ENCODE measurements at regions not wholly inside any gene's neighbourhood (a gene's known extent, or its start where the extent isn't known, plus 50 kb on each side); places are given as distances from the start of the nearest gene placed in this dataset.

DNA sequence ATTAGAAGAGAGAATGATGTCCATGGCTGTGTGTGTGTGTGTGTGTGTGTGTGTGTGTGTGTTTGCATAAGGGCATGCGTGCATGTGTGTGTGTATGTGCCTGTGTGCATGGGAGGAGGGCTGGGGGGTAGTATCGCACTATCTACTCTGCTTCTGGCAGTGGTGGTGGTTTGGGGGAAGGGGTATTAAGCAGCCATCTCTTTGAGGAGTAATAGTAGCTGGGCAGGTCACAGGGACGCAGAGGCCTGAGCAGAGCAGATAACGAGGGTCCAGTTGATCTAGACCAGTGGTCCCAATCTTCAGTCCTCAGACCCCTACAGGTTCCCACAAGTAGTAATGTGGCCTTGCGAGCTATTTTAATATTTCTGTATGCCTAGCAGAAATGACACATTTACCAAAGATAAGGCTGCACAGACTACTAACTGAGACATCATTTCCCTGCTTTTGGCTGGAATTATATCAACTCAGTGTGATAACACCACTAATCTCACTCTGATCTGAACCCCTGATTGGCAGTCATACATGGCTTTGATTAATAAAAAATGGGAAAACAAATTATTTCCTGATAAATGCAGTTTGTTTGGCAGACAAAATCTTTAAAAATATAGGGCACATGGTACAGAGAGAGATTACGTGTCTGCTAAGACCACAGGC is 354.3 kb downstream of the BUD13 start:
- no peak overlapping the region for H3K4me3 ChIP-seq (ENCODE audit: low read length)
- TF ChIP-seq, protein P1, sequence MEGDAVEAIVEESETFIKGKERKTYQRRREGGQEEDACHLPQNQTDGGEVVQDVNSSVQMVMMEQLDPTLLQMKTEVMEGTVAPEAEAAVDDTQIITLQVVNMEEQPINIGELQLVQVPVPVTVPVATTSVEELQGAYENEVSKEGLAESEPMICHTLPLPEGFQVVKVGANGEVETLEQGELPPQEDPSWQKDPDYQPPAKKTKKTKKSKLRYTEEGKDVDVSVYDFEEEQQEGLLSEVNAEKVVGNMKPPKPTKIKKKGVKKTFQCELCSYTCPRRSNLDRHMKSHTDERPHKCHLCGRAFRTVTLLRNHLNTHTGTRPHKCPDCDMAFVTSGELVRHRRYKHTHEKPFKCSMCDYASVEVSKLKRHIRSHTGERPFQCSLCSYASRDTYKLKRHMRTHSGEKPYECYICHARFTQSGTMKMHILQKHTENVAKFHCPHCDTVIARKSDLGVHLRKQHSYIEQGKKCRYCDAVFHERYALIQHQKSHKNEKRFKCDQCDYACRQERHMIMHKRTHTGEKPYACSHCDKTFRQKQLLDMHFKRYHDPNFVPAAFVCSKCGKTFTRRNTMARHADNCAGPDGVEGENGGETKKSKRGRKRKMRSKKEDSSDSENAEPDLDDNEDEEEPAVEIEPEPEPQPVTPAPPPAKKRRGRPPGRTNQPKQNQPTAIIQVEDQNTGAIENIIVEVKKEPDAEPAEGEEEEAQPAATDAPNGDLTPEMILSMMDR (conservative IDR thresholded peaks at IDR 0.05; ENCODE audit: low read depth, low read length): no peak
- no peak for DNase-seq (ENCODE audit: low read depth)

DNA sequence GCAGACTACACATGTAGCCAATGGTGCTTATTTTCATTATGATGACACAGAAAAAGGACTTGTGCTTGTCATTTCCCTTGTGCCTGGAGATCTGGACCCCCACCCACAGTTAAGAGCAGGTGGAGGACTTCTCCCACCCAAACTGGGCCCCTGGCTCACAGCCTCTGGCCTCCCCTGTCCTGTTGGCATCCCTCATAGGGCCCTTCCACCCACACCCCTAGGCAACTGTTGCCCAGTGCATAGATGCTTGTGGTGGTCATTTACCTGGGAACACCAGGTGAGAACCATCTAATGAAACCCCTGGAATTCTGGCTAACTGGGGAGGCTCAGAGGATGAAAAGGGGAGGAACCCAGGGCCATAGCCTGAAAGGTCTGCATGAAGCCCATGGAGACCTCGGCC is 355.9 kb downstream of the BUD13 start:
- no peak for DNase-seq (ENCODE audit: low read depth)
- TF ChIP-seq, protein P1 (conservative IDR thresholded peaks at IDR 0.05; ENCODE audit: low read depth, low read length): no peak
- H3K4me3 ChIP-seq (ENCODE audit: low read length): no peak overlapping the region

DNA sequence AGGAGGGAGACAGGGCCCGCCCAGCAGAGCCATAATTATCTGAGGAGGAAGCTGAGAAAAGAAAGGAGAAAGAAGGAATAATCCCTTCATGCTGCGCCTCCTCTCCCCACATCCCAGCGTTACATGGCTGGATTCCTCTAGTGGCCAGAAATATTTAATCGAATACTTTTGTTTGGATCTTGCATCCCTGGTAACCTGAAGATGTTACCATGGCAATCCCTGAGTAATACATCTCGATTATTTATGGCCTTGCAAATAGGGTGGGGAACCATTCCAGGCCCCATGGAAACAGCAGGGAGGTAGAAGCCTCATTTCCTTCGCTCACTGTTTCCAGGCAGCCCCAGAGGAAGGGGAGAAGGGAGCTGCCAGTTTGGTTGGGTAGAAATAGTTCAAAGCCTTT is 357.7 kb downstream of the BUD13 start:
- no peak overlapping the region for H3K4me3 ChIP-seq (ENCODE audit: low read length)
- DNase-seq (ENCODE audit: low read depth): no peak
- TF ChIP-seq, protein P1 (conservative IDR thresholded peaks at IDR 0.05; ENCODE audit: low read depth, low read length): no peak

DNA sequence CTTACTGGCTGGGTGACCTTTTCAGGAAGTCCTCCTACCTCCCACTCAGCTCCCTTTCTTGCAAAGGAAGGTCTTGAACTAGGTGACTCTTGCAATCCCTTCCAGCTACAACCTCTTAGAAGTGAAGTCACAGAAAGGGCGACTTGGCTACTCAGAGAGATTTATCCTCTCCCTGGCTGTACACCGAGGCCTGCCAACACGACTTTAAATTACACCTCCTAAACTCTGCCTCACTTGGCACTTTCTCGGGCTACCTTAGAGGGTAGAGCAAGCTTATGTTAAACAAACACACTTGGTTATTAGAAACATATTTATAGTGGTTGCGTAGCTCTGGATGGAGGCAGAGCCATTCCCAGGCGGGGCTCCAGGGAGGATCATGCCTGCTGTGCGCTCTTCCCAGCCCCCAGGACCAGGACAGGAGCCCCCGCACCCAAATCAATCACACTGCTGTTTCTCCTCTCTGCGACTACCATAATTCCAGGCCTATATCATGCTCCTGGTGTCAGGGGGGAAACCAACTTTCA is 358.4 kb downstream of the BUD13 start:
- DNase-seq (ENCODE audit: low read depth): no peak
- no peak overlapping the region for H3K4me3 ChIP-seq (ENCODE audit: low read length)
- TF ChIP-seq, protein P1 (conservative IDR thresholded peaks at IDR 0.05; ENCODE audit: low read depth, low read length): no peak

DNA sequence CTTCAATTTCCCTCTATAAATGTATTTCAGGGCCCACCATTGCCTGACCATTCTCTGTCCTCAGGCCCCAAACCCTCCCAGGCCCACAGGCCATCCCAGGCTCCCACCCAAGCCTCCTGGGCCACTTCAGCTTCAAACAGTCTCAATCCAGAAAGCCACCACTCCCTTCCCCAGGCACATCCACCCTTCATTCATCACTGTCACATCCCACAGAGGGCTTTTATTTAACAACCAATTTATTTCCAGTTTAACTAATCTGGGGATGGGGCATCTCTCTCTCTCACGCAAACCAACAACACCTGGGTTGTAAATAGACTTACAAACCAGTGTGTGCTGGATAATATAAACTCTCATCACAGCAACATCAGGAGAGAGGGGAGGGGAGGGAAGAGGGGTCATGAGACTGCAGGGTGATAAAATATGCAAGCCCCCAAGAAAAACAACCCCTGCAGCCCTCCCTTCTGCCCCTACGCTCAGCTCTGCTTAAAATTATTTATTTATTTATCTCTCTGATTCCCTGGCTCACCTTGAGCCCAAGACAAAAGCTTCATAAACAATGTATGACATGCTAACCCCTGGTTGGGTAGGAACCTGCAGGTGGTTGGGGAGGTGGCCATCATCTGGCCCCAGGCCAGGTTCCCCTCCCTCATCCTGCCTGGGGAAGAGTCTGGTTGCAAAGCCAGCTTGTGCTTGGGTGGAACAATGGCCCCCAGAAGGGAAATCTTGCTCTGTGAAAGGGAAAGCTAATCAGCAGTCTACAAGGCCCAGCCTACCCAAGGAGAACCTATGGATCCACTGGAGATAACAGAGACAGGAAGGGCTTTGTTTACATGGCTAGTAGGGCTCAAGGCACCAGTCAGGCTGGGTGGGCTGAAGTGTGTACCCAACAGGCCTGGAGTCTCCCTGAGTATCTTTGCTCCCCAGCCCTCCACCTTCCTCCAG is 359.2 kb downstream of the BUD13 start:
- no peak for DNase-seq (ENCODE audit: low read depth)
- TF ChIP-seq, protein P1 (conservative IDR thresholded peaks at IDR 0.05; ENCODE audit: low read depth, low read length): no peak
- H3K4me3 ChIP-seq (ENCODE audit: low read length): no peak overlapping the region

DNA sequence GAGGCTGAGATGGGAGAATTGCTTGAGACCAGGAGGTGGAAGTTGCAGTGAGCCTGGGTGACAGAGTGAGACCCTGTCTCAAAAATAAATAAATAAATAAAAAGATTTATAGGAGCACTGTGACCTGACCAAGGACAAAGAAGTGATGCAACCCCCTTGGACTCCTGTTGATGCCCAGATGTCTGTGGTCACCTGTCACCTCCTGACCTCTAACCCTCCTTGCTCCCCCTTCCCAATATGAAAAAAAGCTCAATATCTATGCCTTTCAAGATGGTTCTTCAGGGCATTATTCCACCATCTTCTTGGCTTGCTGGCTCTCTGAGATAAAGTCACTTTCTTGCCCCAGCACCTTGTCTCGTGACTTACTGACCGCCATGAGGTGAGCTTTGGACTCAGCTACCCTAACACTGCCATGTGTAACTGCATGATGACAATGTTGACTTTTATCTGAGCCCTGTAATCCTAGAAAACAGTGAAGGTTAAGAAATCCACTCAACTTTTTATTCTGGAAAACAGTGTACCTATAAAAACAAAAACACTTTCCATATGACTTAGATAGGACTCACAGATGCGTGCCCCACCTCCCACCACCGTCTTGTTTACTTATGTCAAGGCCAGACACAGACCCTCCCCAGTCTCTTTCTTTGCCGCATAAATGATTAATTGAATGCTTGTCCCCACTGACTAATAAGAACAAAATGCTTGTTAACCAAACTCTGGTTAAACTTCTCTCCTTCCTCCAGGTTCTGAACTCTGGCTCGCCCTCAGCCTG is 360.5 kb downstream of the BUD13 start:
- DNase-seq (ENCODE audit: low read depth): no peak
- no peak overlapping the region for H3K4me3 ChIP-seq (ENCODE audit: low read length)
- TF ChIP-seq, protein P1 (conservative IDR thresholded peaks at IDR 0.05; ENCODE audit: low read depth, low read length): no peak

Data from retinal pigment epithelial cell (primary cell).